ENCODE measurements at regions not wholly inside any gene's neighbourhood (a gene's known extent, or its start where the extent isn't known, plus 50 kb on each side); places are given as distances from the start of the nearest gene placed in this dataset.

- Histone ChIP-seq H3K27me3 (ENCODE audit: control insufficient read depth in 3 of 3, insufficient read depth in 3 of 3, low read length in 2 of 3) (no peaks in the 10 kb centered on the region), H3K4me3 (no peak overlapping the region), H3K9ac (ENCODE audit: insufficient read depth in 1 of 2, low read length in 2 of 2) (no peak overlapping the region), H3K9me3 (ENCODE audit: control insufficient read depth in 4 of 4, insufficient read depth in 3 of 4, low read length in 3 of 4) (peaks cover 0 to 3% (median 0%) of the 10 kb centered on the region in 4 donors), H3K36me3 (ENCODE audit: control insufficient read depth in 4 of 4, insufficient read depth in 4 of 4, low read length in 4 of 4) (no peaks in the 10 kb centered on the region), H3K27ac (ENCODE audit: low read depth in 1 of 2, low read length in 1 of 2) (no peak overlapping the region), H3K4me1 (ENCODE audit: control insufficient read depth in 5 of 5, insufficient read depth in 5 of 5, low read length in 5 of 5) (no peaks in the 10 kb centered on the region)
- ATAC-seq (ENCODE audit: insufficient read depth, low FRiP score) (no peak), DNase-seq (no peak)
- TF ChIP-seq CTCF (IDR thresholded peaks at IDR 0.05; ENCODE audit: control extremely low read depth, extremely low read depth), result no peak
Observed at GRCh38 chr5:60470881-60471280, 229.1 kb downstream of the DEPDC1B start.

- no peak overlapping the region for H3K27ac ChIP-seq (ENCODE audit: low read depth in 1 of 2, low read length in 1 of 2)
- no peak for TF ChIP-seq CTCF (IDR thresholded peaks at IDR 0.05; ENCODE audit: control extremely low read depth, extremely low read depth)
- H3K9ac ChIP-seq (ENCODE audit: insufficient read depth in 1 of 2, low read length in 2 of 2), result no peak overlapping the region
- no peaks in the 10 kb centered on the region for H3K9me3 ChIP-seq (ENCODE audit: control insufficient read depth in 4 of 4, insufficient read depth in 3 of 4, low read length in 3 of 4)
- H3K4me3 ChIP-seq, result no peak overlapping the region
- H3K4me1 ChIP-seq (ENCODE audit: control insufficient read depth in 5 of 5, insufficient read depth in 5 of 5, low read length in 5 of 5), result no peaks in the 10 kb centered on the region
- H3K36me3 ChIP-seq (ENCODE audit: control insufficient read depth in 4 of 4, insufficient read depth in 4 of 4, low read length in 4 of 4), result no peaks in the 10 kb centered on the region
- 92 to 100% methylated on average over 1 of the region's 1 CpG for WGBS, 2 donors
- no peak for DNase-seq
- ATAC-seq (ENCODE audit: insufficient read depth, low FRiP score), result no peak
- no peaks in the 10 kb centered on the region for H3K27me3 ChIP-seq (ENCODE audit: control insufficient read depth in 3 of 3, insufficient read depth in 3 of 3, low read length in 2 of 3)
Observed at GRCh38 chr5:60469286-60469685, 230.7 kb downstream of the DEPDC1B start.

GRCh38 chr5:60463179-60463868 lies 236.6 kb downstream of the DEPDC1B start:
- ATAC-seq (ENCODE audit: insufficient read depth, low FRiP score), result no peak
- H3K4me1 ChIP-seq (ENCODE audit: control insufficient read depth in 5 of 5, insufficient read depth in 5 of 5, low read length in 5 of 5), result no peaks in the 10 kb centered on the region
- no peak overlapping the region for H3K27ac ChIP-seq (ENCODE audit: low read depth in 1 of 2, low read length in 1 of 2)
- H3K4me3 ChIP-seq, result no peak overlapping the region
- no peaks in the 10 kb centered on the region for H3K36me3 ChIP-seq (ENCODE audit: control insufficient read depth in 4 of 4, insufficient read depth in 4 of 4, low read length in 4 of 4)
- no peak overlapping the region for H3K9ac ChIP-seq (ENCODE audit: insufficient read depth in 1 of 2, low read length in 2 of 2)
- TF ChIP-seq CTCF (IDR thresholded peaks at IDR 0.05; ENCODE audit: control extremely low read depth, extremely low read depth), result no peak
- 56 to 77% methylated on average over 5 of the region's 5 CpGs for WGBS, 2 donors
- H3K27me3 ChIP-seq (ENCODE audit: control insufficient read depth in 3 of 3, insufficient read depth in 3 of 3, low read length in 2 of 3), result no peaks in the 10 kb centered on the region
- no peaks in the 10 kb centered on the region for H3K9me3 ChIP-seq (ENCODE audit: control insufficient read depth in 4 of 4, insufficient read depth in 3 of 4, low read length in 3 of 4)
- DNase-seq, result peak in 1 of 3 donors; percentile 4

GRCh38 chr5:60458666-60459065 lies 241.3 kb downstream of the DEPDC1B start:
- ATAC-seq (ENCODE audit: insufficient read depth, low FRiP score) (no peak), DNase-seq (no peak)
- Histone ChIP-seq H3K36me3 (ENCODE audit: control insufficient read depth in 4 of 4, insufficient read depth in 4 of 4, low read length in 4 of 4) (no peaks in the 10 kb centered on the region), H3K9ac (ENCODE audit: insufficient read depth in 1 of 2, low read length in 2 of 2) (no peak overlapping the region), H3K27me3 (ENCODE audit: control insufficient read depth in 3 of 3, insufficient read depth in 3 of 3, low read length in 2 of 3) (no peaks in the 10 kb centered on the region), H3K4me1 (ENCODE audit: control insufficient read depth in 5 of 5, insufficient read depth in 5 of 5, low read length in 5 of 5) (no peaks in the 10 kb centered on the region), H3K9me3 (ENCODE audit: control insufficient read depth in 4 of 4, insufficient read depth in 3 of 4, low read length in 3 of 4) (no peaks in the 10 kb centered on the region), H3K4me3 (no peak overlapping the region), H3K27ac (ENCODE audit: low read depth in 1 of 2, low read length in 1 of 2) (no peak overlapping the region)
- TF ChIP-seq CTCF (IDR thresholded peaks at IDR 0.05; ENCODE audit: control extremely low read depth, extremely low read depth), result no peak
- WGBS, 2 donors, result 68 to 85% methylated on average over 7 of the region's 7 CpGs

Measured in lung (tissue), 11 donors.